Effector memory CD4-positive, alpha-beta T cell (primary cell): ENCODE measurements at regions not wholly inside any gene's neighbourhood (a gene's known extent, or its start where the extent isn't known, plus 50 kb on each side); places are given as distances from the start of the nearest gene placed in this dataset.

Experiments
- DNase-seq, 3 donors: peaks; one replicate each; pipeline ENCODE4 v3.0.0-alpha.2; 2020
- H3K27ac ChIP-seq: 2 replicates; pipeline ENCODE4 v1.7.0; 2013; ENCODE audit warnings: mild to moderate bottlenecking, low read length, moderate library complexity; ENCODE audit not compliant: insufficient read depth, poor library complexity, severe bottlenecking
- H3K27me3 ChIP-seq: replicated peaks from 2 replicates; pipeline ENCODE4 v1.7.0; 2013; ENCODE audit warnings: mild to moderate bottlenecking, low read length; ENCODE audit not compliant: insufficient read depth, control insufficient read depth, poor library complexity, severe bottlenecking
- H3K36me3 ChIP-seq: 2 replicates; pipeline ENCODE4 v1.7.0; 2013; ENCODE audit warnings: mild to moderate bottlenecking, low read length, moderate library complexity; ENCODE audit not compliant: control insufficient read depth, insufficient read depth
- H3K4me1 ChIP-seq: 2 replicates; pipeline ENCODE4 v1.7.0; 2013; ENCODE audit warnings: low read length, mild to moderate bottlenecking; ENCODE audit not compliant: control insufficient read depth, insufficient read depth, poor library complexity, severe bottlenecking
- H3K4me3 ChIP-seq: 2 replicates; pipeline ENCODE4 v1.7.0; 2013; ENCODE audit warnings: low read length, low read depth, mild to moderate bottlenecking; ENCODE audit not compliant: insufficient read depth, poor library complexity, severe bottlenecking
- H3K9me3 ChIP-seq: 2 replicates; pipeline ENCODE4 v1.7.0; 2013; ENCODE audit warnings: mild to moderate bottlenecking, low read length, moderate library complexity; ENCODE audit not compliant: control insufficient read depth

DNA sequence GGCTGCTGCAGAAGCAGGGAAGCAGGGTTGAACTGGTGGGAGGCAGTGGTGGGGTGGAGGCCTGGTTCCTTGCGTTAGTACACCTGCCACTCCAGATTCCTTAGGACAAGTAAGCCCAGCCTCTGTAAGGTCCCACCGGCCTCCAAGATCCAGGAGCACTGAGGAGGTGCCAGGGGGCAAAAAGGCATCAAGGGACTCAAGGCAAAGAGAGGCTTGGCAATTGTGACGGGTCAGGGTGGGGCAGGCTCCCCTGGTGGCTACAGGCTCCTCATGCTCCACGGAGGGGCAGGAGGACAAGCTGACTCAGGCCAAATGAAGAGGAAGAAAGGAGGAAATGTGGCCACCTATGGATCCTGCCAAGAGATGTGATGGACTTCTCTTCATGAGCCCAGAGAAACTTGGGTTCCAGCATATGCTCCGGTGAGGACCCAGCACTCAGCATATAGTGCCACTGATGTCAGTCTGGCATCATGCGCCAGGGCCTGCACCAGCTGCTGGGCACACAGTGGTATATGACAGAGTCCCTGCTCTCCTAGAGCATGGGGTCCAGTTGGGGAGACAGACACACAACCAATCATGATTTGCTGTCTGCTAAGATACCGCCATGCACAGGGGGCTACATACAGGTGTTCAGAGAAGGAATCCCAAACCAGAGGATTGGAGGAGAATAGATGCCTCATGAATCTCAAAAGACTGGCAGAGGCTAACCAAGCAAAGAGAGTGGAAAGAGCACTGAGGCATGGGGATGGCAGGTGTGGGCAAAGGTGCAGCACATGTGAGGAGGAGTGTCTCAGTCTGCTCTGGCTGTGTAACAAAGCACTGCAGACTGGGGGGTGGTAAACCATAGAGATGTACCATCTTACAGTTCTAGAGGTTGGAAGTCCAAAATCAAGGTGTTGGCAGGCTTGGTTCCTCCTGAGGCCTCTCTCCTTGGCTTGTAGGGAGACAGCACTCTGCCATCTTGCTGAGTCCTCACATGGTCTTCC lies 249.7 kb downstream of the RHOU start:
- Histone ChIP-seq H3K9me3 (no peaks in the 10 kb centered on the region), H3K36me3 (no peaks in the 10 kb centered on the region), H3K4me3 (no peak overlapping the region), H3K27me3 (no peaks in the 10 kb centered on the region), H3K27ac (no peak overlapping the region), H3K4me1 (no peaks in the 10 kb centered on the region)
- no peak for DNase-seq

- Histone ChIP-seq H3K4me3 (no peak overlapping the region), H3K9me3 (no peaks in the 10 kb centered on the region), H3K27me3 (no peaks in the 10 kb centered on the region), H3K4me1 (no peaks in the 10 kb centered on the region), H3K36me3 (no peaks in the 10 kb centered on the region), H3K27ac (no peak overlapping the region)
- DNase-seq, result no peak
These were observed 250.4 kb downstream of the RHOU start for GRCh38 chr1:228985661-228986060.

GRCh38 chr1:228986093-228986904 lies 251.0 kb downstream of the RHOU start:
- Histone ChIP-seq H3K4me3 (no peak overlapping the region), H3K36me3 (no peaks in the 10 kb centered on the region), H3K9me3 (no peaks in the 10 kb centered on the region), H3K4me1 (no peaks in the 10 kb centered on the region), H3K27ac (no peak overlapping the region), H3K27me3 (no peaks in the 10 kb centered on the region)
- no peak for DNase-seq

GRCh38 chr1:228987286-228987685 lies 252.0 kb downstream of the RHOU start:
- Histone ChIP-seq H3K4me3 (no peak overlapping the region), H3K27ac (no peak overlapping the region), H3K36me3 (no peaks in the 10 kb centered on the region), H3K27me3 (no peaks in the 10 kb centered on the region), H3K4me1 (no peaks in the 10 kb centered on the region), H3K9me3 (no peaks in the 10 kb centered on the region)
- DNase-seq, result no peak

DNA sequence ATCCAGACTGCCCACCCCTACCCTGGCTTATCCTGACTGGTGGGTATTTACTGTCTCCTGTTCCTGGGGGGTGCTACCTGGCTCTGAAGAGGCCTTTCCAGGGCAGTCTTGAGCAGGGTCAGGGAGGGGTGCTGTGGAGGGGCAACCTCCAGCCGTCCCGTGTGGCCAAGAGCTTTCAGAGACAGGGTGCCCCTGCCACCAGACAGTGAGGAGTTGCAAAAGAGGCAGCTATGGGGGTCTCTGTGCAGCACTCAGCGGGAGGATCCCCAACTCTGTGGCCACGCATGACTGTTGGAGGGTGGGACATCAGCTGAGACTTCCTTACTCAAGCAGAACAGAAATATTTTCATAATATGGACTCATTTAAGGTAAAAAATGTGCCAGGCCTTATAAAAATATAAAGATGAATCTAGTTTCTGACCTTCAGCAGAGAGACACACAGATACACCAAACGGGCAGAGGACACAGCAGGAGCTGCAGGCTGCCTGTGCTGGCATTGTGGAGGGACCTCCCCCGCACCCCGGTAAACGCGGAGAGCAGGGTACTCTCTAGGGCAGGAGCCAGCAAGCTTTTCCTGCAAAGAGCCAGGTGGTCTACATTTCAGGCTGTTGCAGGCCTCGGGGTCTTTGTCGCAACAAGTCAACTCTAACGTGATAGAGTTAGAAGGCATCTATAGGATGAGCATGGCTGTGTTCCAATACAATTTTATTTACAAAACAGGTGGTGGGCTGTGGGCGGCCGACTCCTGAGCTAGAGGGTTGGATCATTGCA lies 252.6 kb downstream of the RHOU start:
- H3K27ac ChIP-seq, result no peak overlapping the region

GRCh38 chr1:228988664-228989063 lies 253.4 kb downstream of the RHOU start:
- Histone ChIP-seq H3K4me1 (no peaks in the 10 kb centered on the region), H3K4me3 (no peak overlapping the region), H3K36me3 (no peaks in the 10 kb centered on the region), H3K27ac (no peak overlapping the region), H3K9me3 (no peaks in the 10 kb centered on the region), H3K27me3 (no peaks in the 10 kb centered on the region)
- no peak for DNase-seq

More for the DNA sequence above, 252.6 kb downstream of the RHOU start:
- no peak for DNase-seq
- Histone ChIP-seq H3K9me3 (no peaks in the 10 kb centered on the region), H3K36me3 (no peaks in the 10 kb centered on the region), H3K4me3 (no peak overlapping the region), H3K27me3 (no peaks in the 10 kb centered on the region), H3K4me1 (no peaks in the 10 kb centered on the region)

DNA sequence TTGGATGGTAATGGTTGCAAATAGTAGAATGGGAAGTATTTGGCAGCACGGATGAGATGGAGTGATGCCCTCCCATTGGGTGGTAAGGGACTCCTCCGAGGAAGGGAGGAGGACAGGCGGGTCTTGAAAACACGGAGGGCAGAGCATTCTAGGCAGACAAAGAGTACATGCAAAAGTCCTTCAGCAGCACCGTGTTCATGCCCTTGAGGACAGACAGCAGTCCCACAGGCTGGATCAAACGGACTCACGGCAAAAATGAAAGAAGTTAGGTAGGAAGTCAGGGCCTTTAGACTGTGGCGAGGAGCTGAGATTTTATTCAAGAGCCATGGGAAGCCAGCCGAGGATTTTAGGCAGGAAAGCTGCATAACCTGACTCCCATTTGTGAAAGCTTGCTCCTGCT lies 253.9 kb downstream of the RHOU start:
- DNase-seq, result no peak
- H3K27me3 ChIP-seq, result no peaks in the 10 kb centered on the region
- no peaks in the 10 kb centered on the region for H3K4me1 ChIP-seq
- H3K27ac ChIP-seq, result no peak overlapping the region
- H3K36me3 ChIP-seq, result no peaks in the 10 kb centered on the region
- no peak overlapping the region for H3K4me3 ChIP-seq
- no peaks in the 10 kb centered on the region for H3K9me3 ChIP-seq

- DNase-seq, result no peak
- Histone ChIP-seq H3K27me3 (no peaks in the 10 kb centered on the region), H3K36me3 (no peaks in the 10 kb centered on the region), H3K27ac (no peak overlapping the region), H3K4me1 (no peaks in the 10 kb centered on the region), H3K9me3 (no peaks in the 10 kb centered on the region), H3K4me3 (no peak overlapping the region)
These were observed 254.4 kb downstream of the RHOU start for GRCh38 chr1:228989676-228989991.

GRCh38 chr1:228989992-228990827 lies 254.9 kb downstream of the RHOU start:
- Histone ChIP-seq H3K4me1 (no peaks in the 10 kb centered on the region), H3K27ac (no peak overlapping the region), H3K4me3 (no peak overlapping the region), H3K27me3 (no peaks in the 10 kb centered on the region), H3K9me3 (no peaks in the 10 kb centered on the region), H3K36me3 (no peaks in the 10 kb centered on the region)
- DNase-seq, result no peak
